GM19035 (cell line): ENCODE measurements at regions not wholly inside any gene's neighbourhood (a gene's known extent, or its start where the extent isn't known, plus 50 kb on each side); places are given as distances from the start of the nearest gene placed in this dataset.
"Not testable (repeated sequence)": the region's sequence is repeated elsewhere in the genome, so short reads cannot be mapped to it uniquely, and the experiment has no call there.

Experiments used
- ATAC-seq: cut with Tn5 transposase; IDR thresholded peaks from one replicate; pipeline ENCODE4 v1.9.1; 2021; ENCODE audit not compliant: unreplicated experiment

- no peak for ATAC-seq
These were observed 205.4 kb upstream of the PTPRD start for GRCh38 chr9:10818206-10818605.

- ATAC-seq = no peak
These were observed 223.1 kb upstream of the PTPRD start for GRCh38 chr9:10835791-10836463.

- no peak for ATAC-seq
These were observed 230.3 kb upstream of the PTPRD start for GRCh38 chr9:10843151-10843550.

- no peak for ATAC-seq
These were observed 243.0 kb upstream of the PTPRD start for GRCh38 chr9:10855847-10856246.

DNA sequence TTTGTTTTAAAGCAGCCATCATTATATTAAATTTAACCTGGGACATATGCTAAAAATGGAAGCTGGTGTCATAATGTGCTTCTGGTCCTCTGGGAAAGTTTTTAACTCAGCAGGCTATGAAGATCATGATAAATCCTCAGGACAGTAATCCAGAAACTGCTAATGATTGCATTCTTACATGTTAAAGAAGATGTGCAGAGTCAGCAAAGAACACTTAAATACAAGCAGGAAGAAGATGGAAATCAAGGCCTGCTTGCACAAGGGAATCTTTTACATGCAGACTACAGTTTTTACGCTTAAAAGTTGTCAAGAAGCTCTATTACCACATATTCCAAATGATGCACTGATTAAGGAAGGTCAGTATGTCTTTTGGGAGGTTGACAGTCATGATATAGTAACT is 246.0 kb upstream of the PTPRD start:
- no peak for ATAC-seq

DNA sequence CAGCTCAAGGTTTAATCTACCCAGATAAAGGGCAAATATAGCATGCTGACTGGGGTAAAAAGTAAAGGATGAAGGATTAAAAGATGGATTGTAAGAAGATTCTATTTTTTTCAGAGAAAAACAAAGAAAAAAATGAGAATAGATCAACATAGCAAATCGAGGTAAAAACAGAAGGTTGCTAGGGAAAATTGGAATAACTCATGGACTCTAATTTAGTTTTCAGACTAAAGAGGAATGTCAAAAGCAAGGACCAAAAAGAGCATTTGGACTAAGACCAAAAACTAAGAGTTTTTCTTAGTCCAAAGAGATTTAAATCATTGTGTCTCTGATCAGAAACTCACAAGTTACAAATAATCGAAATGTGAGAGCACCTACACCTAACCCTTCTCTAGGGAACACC is 250.7 kb upstream of the PTPRD start:
- ATAC-seq = no peak

- no peak for ATAC-seq
These were observed 254.4 kb upstream of the PTPRD start for GRCh38 chr9:10867194-10867593.

DNA sequence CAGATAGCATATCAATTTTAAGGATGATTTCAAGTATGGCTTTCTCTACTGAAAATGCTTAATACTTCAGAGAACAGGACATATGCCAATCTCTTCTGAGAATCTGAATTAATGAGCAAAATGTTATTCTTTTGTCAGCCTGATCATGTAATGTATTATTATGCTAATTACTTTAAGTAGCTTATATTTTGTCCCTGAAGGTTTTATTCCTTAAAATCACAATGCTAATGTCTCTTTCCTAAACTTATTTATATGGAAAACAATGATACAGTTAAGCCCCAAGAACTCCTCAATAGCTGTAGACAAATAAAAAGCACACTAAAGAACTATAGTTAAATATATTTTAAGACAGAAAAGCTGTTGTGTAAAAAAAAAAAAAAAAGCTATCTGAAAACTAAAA is 256.9 kb upstream of the PTPRD start:
- no peak for ATAC-seq

- ATAC-seq = no peak
These were observed 261.2 kb upstream of the PTPRD start for GRCh38 chr9:10873999-10874398.

- ATAC-seq = no peak
These were observed 262.9 kb upstream of the PTPRD start for GRCh38 chr9:10875752-10876151.

DNA sequence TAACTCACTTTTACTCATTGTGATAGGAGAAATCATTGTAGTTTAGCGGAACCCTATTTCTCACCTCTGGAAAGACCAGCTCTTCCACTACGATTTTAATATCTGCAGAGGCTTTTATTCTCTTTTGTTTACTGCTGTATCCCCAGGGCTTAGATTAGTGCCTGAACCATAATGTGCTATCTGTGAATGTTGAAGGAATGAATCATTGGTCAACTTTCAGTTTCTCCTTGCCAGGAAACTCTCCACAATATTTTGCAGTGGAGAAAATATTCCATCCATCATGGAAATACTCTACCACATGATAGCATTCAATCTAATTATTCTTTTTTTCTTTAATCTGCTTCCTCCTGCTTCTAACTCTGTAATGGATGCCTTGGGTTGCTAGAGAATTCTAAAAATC is 263.5 kb upstream of the PTPRD start:
- ATAC-seq = no peak

DNA sequence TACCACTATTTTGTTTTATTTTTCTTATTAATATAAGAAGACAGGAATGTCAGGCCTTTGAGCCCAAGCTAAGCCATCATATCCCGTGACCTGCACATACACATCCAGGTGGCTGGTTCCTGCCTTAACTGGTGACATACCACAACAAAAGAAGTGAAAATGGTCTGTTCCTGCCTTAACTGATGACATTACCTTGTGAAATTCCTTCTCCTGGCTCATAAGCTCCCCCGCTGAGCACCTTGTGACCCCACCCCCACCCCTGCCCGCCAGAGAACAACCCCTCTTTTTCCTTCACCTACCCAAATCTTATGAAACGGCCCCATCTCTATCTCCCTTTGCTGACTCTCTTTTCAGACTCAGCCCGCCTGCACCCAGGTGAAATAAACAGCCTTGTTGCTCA is 277.5 kb upstream of the PTPRD start:
- not testable (repeated sequence) for ATAC-seq

DNA sequence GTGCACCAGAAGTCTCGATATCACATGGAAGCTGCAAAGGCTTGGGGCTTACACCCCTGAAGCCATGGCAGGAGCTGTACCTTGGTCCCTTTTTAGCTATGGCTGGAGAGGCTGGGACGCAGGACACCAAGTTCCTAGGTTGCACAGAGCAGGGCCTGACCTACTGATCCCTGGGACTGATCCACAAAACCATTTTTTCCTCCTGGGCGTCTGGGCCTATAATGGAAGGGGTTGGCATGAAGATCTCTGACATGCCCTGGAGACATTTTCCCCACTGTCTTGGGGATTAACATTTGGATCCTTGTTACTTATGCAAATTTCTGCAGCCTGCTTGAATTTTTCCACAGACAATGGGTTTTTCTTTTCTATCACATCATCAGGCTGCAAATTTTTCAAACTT is 286.7 kb upstream of the PTPRD start:
- ATAC-seq = no peak

DNA sequence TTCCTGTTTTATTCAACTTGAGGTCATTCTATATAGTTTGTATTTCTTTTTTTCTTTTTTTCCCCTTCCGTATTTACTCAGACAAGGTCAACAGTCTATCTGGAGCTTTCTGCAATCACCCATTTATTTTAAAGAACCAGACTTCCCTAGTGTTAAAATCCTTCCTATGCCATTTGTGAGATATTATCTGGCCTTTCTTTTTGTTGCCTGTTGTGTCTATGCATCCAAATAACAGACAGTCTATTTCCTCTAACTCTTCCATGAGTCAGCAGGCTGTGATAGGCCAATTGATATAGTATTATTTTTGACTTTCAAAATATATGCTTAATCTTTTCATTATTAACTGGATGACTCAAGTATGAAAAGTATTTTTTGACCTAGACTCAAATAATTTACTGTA is 291.2 kb upstream of the PTPRD start:
- ATAC-seq = no peak

GRCh38 chr9:10910779-10911178 is 298.0 kb upstream of the PTPRD start:
- ATAC-seq = no peak

GRCh38 chr9:10911373-10911772 is 298.6 kb upstream of the PTPRD start:
- ATAC-seq = no peak

DNA sequence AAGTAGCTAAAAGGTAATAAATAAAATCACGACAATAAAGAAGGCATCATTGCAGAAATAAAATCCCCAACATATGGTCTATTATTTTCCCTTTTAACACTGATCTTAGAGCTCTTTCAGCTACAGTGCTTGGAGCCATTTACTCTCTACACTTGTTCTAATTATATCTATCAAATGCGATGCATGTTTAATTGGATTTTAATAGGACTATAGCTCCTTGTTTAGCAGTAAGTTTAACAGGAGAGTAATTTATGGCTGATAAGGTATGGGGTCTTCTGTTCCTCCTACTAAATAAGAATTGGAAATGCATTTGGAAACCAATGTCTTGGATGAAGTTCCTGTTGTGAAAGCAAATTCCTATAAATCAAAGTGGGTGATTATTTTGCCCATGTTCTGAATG is 304.2 kb upstream of the PTPRD start:
- ATAC-seq = no peak

DNA sequence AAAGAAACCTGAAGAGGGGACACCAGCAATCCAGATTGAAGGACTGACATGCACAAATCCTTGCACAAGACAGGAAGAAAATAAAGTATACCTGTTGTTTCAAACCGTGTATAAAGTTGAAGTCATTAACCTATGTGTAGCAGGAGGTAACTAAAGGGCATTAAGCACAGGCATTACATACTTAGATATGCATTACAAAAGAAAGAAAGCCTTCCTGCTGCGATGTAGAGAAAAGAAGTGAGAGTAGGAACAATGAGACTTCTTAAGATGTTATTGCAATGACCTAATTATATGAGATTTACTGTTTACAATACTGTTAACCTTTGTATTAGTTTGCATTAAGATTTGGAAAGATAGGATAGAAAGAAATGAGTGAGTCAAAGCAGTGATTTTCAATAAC is 308.9 kb upstream of the PTPRD start:
- ATAC-seq = no peak

- no peak for ATAC-seq
These were observed 313.1 kb upstream of the PTPRD start for GRCh38 chr9:10925896-10926295.

- no peak for ATAC-seq
These were observed 315.6 kb upstream of the PTPRD start for GRCh38 chr9:10928372-10928771.

DNA sequence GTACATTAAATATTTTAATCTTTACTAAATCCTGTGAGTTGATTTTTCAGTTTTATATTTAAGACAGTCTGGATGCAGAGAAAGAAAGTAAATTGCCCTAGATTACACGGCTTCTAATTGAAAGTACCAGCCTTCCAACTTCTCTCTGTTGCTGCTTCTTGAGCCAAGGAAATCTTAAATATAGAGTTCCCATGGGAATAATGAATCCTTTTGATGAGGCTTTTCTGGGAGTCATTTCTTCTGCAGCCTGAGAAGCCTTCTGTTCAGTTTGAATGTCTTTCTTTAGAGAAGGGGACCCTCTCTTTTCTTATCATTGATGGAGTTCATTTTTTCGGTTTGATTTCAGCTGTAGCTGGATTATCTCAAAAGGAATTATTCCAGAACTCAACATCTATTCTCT is 317.3 kb upstream of the PTPRD start:
- no peak for ATAC-seq

DNA sequence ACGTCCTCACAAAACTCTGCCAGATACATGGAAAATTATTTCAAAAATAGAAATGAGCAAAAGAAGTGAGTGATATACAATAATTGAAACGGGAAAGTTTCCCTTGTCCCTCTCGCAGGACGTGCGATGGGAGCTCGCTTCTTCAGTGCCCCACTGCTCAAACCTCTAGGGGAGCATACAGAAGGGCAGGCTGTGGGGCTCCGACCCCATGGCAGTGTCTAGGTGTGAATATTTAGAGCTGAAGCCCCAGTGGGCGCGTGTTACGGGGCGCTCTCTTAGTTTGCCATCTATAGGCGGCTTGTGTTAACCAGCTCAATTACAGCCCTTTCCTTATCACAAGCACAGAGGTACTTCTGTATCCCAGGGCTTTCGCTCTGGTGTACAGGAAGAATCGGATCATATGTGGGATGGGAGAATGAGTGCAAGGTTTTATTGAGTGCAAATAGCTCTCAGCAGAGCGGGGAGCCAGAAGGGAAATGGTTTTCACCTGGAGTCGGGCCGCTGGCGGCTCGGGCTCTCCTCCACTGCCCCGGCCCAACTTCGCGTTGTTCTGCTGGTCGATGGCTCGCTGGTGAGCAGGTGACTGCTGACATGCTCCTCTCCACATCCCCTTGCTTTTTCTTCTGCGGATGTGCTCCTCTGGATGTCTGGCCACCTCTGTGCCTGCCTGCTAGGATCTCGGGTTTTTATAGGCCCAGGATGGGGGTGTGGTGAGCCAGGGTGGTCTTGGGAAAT is 334.0 kb upstream of the PTPRD start:
- no peak for ATAC-seq

GRCh38 chr9:10957878-10958277 is 345.1 kb upstream of the PTPRD start:
- no peak for ATAC-seq
